ENCODE measurements at regions not wholly inside any gene's neighbourhood (a gene's known extent, or its start where the extent isn't known, plus 50 kb on each side); places are given as distances from the start of the nearest gene placed in this dataset.

DNA sequence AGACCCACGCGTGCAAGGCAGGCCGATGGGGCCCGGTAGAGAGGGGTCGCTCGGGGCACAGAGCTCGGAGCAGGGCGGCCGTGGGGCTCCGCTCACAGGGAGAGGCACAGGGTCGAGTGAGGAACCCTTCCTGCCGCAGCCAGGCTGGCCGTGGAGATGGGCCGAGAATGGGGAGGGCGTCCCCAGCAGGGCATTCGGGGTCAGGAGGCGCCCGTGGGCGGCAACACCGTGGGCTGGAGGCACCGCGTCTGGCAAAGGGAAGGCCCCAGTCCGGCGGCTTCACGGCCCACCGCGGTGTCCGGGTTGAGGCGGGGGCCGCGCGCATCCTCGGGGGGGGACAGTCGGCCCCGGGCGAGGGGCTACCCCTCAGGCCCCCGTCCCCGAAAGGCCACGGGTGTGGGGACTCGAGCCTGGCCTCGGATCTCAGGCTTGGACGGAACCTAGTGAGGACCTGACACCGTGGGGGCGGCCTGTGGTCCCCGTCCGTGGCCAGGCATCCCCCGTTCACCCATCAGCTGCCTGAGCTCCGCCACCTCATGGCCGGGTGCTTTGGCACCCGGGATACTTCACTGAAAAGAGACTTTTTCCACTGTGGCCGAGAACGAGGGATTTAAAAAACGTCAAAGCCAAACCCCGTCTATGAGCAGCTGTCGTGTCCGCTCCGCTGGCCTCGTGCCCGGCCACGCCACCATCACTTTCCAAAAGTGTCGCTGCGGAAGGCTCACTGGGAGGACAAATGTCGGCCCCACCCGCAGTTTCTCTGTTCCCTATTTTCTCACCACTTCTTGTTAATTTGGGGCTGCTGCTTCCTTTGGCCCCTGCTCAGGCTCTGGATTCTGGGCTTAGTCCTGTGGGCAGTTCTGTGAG lies 73.6 kb downstream of the METRNL start:
- no peak for DNase-seq (ENCODE audit: low spot score)
- no peaks in the 10 kb centered on the region for H3K9me3 ChIP-seq (ENCODE audit: low read depth, low read length, poor library complexity, severe bottlenecking)
- POLR2A ChIA-PET (ENCODE audit: low non-redundant PET), result no interaction called here
- no peaks in the 10 kb centered on the region for H3K27me3 ChIP-seq (replicated peaks; ENCODE audit: insufficient read depth, low read depth, low read length, poor library complexity)
- H3K4me3 ChIP-seq (ENCODE audit: low read depth, low read length, poor library complexity, severe bottlenecking), result no peak overlapping the region
- no TSS peak for BruUV-seq (replicated peaks)
- H3K4me1 ChIP-seq (ENCODE audit: insufficient read depth, low read length, poor library complexity, severe bottlenecking), result no peaks in the 10 kb centered on the region
- intact Hi-C loops (cut with micrococcal nuclease; ENCODE audit: unreplicated experiment), result no loop called here
- no peak for TF ChIP-seq EZH2 (IDR thresholded peaks at IDR 0.05; ENCODE audit: borderline replicate concordance, low read depth, low read length, poor library complexity, severe bottlenecking)
- TF ChIP-seq, protein P1, sequence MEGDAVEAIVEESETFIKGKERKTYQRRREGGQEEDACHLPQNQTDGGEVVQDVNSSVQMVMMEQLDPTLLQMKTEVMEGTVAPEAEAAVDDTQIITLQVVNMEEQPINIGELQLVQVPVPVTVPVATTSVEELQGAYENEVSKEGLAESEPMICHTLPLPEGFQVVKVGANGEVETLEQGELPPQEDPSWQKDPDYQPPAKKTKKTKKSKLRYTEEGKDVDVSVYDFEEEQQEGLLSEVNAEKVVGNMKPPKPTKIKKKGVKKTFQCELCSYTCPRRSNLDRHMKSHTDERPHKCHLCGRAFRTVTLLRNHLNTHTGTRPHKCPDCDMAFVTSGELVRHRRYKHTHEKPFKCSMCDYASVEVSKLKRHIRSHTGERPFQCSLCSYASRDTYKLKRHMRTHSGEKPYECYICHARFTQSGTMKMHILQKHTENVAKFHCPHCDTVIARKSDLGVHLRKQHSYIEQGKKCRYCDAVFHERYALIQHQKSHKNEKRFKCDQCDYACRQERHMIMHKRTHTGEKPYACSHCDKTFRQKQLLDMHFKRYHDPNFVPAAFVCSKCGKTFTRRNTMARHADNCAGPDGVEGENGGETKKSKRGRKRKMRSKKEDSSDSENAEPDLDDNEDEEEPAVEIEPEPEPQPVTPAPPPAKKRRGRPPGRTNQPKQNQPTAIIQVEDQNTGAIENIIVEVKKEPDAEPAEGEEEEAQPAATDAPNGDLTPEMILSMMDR (conservative IDR thresholded peaks at IDR 0.05; ENCODE audit: low read depth, low read length), result no peak
- H3K36me3 ChIP-seq (ENCODE audit: insufficient read depth, low read length, poor library complexity, severe bottlenecking), result no peaks in the 10 kb centered on the region
- no peak overlapping the region for H3K27ac ChIP-seq (ENCODE audit: low read depth, low read length, poor library complexity, severe bottlenecking)
- CTCF ChIA-PET, result no interaction called here

DNA sequence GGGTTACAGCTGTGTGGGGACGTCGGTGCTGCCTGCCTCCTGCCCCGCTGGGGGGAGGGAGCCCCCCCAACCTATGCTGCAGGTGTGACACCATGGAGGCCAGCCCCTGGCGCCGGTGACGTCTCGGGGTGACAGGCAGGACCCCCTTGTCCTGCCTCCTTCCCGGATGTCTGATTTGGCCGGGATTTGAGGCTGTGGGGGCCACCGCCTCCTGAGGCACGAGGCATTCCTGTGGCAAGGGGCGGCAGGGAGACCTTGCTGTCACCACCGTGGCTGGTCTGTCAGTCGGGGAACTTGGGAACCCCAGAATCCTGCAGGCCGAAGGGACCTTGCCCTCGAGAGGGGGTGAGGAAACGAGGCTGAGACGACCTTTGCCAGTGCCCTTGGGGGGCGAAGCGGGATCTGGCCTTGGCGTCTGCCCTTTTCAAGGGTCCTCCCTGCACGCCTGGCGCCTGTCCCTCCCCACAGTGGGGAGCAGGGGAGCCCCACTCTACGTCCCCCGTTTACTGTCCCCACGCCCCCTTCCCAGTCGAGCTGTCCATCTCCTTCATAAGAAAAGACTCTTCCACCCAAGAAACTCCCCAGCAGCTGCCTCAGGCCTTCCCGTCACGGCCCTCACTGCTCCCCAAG lies 74.4 kb downstream of the METRNL start:
- no peak overlapping the region for H3K27ac ChIP-seq (ENCODE audit: low read depth, low read length, poor library complexity, severe bottlenecking)
- CTCF ChIA-PET, result no interaction called here

DNA sequence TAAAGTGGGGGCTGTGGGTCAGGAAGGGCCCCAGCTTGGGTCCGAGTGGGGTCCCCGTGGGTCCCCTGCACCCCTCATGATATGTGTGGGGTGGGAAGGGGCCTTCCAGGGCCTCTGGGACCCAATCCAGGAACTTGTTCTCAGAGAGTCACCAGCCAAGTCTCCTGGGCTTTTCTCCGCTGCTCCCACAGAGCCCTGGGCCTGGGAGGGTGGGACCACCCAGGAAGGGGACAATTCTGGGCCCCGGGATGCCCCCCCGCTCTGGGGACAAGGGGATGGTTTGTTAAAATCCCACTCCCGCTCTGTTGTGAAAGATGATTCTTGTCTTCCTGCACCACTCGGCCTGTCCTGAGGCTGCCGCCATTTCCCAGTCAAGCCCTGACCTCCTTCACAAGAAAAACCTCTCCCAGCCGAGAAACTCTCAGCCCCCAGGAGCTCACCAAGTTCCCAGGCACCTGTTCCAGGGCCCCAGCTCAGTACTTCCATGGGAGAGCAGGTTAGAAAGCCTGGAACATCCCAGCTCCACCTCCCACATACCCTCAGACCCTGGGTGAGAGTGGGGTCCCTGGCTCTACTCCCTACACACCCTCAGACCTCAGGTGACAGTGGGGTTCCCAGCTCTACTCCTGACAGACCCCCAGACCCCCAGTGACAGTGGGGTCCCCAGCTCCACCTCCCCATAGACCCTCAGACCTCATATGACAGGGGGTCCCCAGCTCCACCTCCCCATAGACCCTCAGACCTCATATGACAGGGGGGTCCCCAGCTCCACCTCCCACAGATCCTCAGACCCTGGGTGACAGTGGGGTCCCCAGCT lies 75.1 kb downstream of the METRNL start:
- BruUV-seq (replicated peaks), result no TSS peak
- no peaks in the 10 kb centered on the region for H3K9me3 ChIP-seq (ENCODE audit: low read depth, low read length, poor library complexity, severe bottlenecking)

More for the DNA sequence above, 74.4 kb downstream of the METRNL start:
- POLR2A ChIA-PET (ENCODE audit: low non-redundant PET), result no interaction called here
- no peaks in the 10 kb centered on the region for H3K27me3 ChIP-seq (replicated peaks; ENCODE audit: insufficient read depth, low read depth, low read length, poor library complexity)
- BruUV-seq (replicated peaks), result no TSS peak
- DNase-seq (ENCODE audit: low spot score), result no peak
- intact Hi-C loops (cut with micrococcal nuclease; ENCODE audit: unreplicated experiment), result no loop called here
- H3K9me3 ChIP-seq (ENCODE audit: low read depth, low read length, poor library complexity, severe bottlenecking), result no peaks in the 10 kb centered on the region
- TF ChIP-seq EZH2 (IDR thresholded peaks at IDR 0.05; ENCODE audit: borderline replicate concordance, low read depth, low read length, poor library complexity, severe bottlenecking), result no peak
- no peaks in the 10 kb centered on the region for H3K4me1 ChIP-seq (ENCODE audit: insufficient read depth, low read length, poor library complexity, severe bottlenecking)
- no peaks in the 10 kb centered on the region for H3K36me3 ChIP-seq (ENCODE audit: insufficient read depth, low read length, poor library complexity, severe bottlenecking)
- H3K4me3 ChIP-seq (ENCODE audit: low read depth, low read length, poor library complexity, severe bottlenecking), result no peak overlapping the region

More for the DNA sequence above, 75.1 kb downstream of the METRNL start:
- CTCF ChIA-PET, result no interaction called here
- H3K4me3 ChIP-seq (ENCODE audit: low read depth, low read length, poor library complexity, severe bottlenecking), result no peak overlapping the region
- no peak for TF ChIP-seq EZH2 (IDR thresholded peaks at IDR 0.05; ENCODE audit: borderline replicate concordance, low read depth, low read length, poor library complexity, severe bottlenecking)
- TF ChIP-seq, protein P1 (conservative IDR thresholded peaks at IDR 0.05; ENCODE audit: low read depth, low read length), result no peak
- intact Hi-C loops (cut with micrococcal nuclease; ENCODE audit: unreplicated experiment), result no loop called here
- H3K4me1 ChIP-seq (ENCODE audit: insufficient read depth, low read length, poor library complexity, severe bottlenecking), result no peaks in the 10 kb centered on the region
- H3K27ac ChIP-seq (ENCODE audit: low read depth, low read length, poor library complexity, severe bottlenecking), result no peak overlapping the region
- H3K27me3 ChIP-seq (replicated peaks; ENCODE audit: insufficient read depth, low read depth, low read length, poor library complexity), result no peaks in the 10 kb centered on the region
- POLR2A ChIA-PET (ENCODE audit: low non-redundant PET), result no interaction called here
- no peaks in the 10 kb centered on the region for H3K36me3 ChIP-seq (ENCODE audit: insufficient read depth, low read length, poor library complexity, severe bottlenecking)
- no peak for DNase-seq (ENCODE audit: low spot score)

Measured in A673 (cell line).